Ishikawa (cell line): ENCODE measurements at regions not wholly inside any gene's neighbourhood (a gene's known extent, or its start where the extent isn't known, plus 50 kb on each side); places are given as distances from the start of the nearest gene placed in this dataset.

Experiments
- CEBPB ChIP-seq: IDR thresholded peaks from 2 replicates; pipeline ENCODE4 v1.6.1; 2012
- CREB1 ChIP-seq: IDR thresholded peaks from 2 replicates; pipeline ENCODE4 v1.6.1; 2012; ENCODE audit warnings: low read depth
- EGR1 ChIP-seq: IDR thresholded peaks from 2 replicates; pipeline ENCODE4 v1.6.1; 2012
- EP300 ChIP-seq: IDR thresholded peaks from 2 replicates; pipeline ENCODE4 v1.6.1; 2012; ENCODE audit warnings: borderline replicate concordance
- FOXM1 ChIP-seq: IDR thresholded peaks from 2 replicates; pipeline ENCODE4 v1.6.1; 2012; ENCODE audit warnings: low read depth, borderline replicate concordance
- NFIC ChIP-seq: IDR thresholded peaks from 2 replicates; pipeline ENCODE4 v1.6.1; 2012
- RAD21 ChIP-seq: IDR thresholded peaks from 2 replicates; pipeline ENCODE4 v1.6.1; 2012; ENCODE audit warnings: low read depth
- TAF1 ChIP-seq: IDR thresholded peaks from 2 replicates; pipeline ENCODE4 v1.6.1; 2012; ENCODE audit warnings: low read depth, mild to moderate bottlenecking
- TCF12 ChIP-seq: IDR thresholded peaks from 2 replicates; pipeline ENCODE4 v1.6.1; 2012; ENCODE audit warnings: low read depth
- TEAD4 ChIP-seq: IDR thresholded peaks from 2 replicates; pipeline ENCODE4 v1.6.1; 2012
- YY1 ChIP-seq: IDR thresholded peaks from 2 replicates; pipeline ENCODE4 v1.6.1; 2012; ENCODE audit warnings: low read depth
- ZBTB7A ChIP-seq: IDR thresholded peaks from 2 replicates; pipeline ENCODE4 v1.6.1; 2012; ENCODE audit warnings: low read depth
- TF ChIP-seq, protein P1 (sequence below): IDR thresholded peaks from 2 replicates; pipeline ENCODE4 v1.6.1; 2012
- TF ChIP-seq, protein P2 (sequence below): IDR thresholded peaks from 2 replicates; pipeline ENCODE4 v1.6.1; 2012
- TF ChIP-seq, protein P3 (sequence below): IDR thresholded peaks from 2 replicates; pipeline ENCODE4 v1.6.1; 2012; ENCODE audit warnings: low read depth, mild to moderate bottlenecking

DNA sequence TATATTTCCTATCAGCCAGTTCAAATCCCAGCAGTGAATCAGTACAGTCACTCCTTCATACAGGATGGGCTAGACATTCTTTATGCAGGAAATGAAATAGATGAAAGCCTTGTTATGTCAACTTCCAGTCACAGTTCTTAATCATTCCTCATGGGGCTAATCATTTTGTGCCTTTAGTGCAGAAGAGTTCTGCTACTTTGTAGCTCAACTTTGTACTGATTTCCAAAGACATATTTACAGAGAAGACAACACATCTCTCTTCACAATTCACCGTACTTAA lies 593.9 kb upstream of the NETO1 start:
- TF ChIP-seq CEBPB (no peak), TEAD4 (no peak), YY1 (no peak), RAD21 (no peak), EP300 (no peak), CREB1 (no peak), ZBTB7A (no peak)
- TF ChIP-seq, protein P1, sequence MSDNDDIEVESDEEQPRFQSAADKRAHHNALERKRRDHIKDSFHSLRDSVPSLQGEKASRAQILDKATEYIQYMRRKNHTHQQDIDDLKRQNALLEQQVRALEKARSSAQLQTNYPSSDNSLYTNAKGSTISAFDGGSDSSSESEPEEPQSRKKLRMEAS = no peak
- TF ChIP-seq, protein P2, sequence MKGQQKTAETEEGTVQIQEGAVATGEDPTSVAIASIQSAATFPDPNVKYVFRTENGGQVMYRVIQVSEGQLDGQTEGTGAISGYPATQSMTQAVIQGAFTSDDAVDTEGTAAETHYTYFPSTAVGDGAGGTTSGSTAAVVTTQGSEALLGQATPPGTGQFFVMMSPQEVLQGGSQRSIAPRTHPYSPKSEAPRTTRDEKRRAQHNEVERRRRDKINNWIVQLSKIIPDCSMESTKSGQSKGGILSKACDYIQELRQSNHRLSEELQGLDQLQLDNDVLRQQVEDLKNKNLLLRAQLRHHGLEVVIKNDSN = no peak
- TF ChIP-seq, protein P3, sequence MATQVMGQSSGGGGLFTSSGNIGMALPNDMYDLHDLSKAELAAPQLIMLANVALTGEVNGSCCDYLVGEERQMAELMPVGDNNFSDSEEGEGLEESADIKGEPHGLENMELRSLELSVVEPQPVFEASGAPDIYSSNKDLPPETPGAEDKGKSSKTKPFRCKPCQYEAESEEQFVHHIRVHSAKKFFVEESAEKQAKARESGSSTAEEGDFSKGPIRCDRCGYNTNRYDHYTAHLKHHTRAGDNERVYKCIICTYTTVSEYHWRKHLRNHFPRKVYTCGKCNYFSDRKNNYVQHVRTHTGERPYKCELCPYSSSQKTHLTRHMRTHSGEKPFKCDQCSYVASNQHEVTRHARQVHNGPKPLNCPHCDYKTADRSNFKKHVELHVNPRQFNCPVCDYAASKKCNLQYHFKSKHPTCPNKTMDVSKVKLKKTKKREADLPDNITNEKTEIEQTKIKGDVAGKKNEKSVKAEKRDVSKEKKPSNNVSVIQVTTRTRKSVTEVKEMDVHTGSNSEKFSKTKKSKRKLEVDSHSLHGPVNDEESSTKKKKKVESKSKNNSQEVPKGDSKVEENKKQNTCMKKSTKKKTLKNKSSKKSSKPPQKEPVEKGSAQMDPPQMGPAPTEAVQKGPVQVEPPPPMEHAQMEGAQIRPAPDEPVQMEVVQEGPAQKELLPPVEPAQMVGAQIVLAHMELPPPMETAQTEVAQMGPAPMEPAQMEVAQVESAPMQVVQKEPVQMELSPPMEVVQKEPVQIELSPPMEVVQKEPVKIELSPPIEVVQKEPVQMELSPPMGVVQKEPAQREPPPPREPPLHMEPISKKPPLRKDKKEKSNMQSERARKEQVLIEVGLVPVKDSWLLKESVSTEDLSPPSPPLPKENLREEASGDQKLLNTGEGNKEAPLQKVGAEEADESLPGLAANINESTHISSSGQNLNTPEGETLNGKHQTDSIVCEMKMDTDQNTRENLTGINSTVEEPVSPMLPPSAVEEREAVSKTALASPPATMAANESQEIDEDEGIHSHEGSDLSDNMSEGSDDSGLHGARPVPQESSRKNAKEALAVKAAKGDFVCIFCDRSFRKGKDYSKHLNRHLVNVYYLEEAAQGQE = no peak

DNA sequence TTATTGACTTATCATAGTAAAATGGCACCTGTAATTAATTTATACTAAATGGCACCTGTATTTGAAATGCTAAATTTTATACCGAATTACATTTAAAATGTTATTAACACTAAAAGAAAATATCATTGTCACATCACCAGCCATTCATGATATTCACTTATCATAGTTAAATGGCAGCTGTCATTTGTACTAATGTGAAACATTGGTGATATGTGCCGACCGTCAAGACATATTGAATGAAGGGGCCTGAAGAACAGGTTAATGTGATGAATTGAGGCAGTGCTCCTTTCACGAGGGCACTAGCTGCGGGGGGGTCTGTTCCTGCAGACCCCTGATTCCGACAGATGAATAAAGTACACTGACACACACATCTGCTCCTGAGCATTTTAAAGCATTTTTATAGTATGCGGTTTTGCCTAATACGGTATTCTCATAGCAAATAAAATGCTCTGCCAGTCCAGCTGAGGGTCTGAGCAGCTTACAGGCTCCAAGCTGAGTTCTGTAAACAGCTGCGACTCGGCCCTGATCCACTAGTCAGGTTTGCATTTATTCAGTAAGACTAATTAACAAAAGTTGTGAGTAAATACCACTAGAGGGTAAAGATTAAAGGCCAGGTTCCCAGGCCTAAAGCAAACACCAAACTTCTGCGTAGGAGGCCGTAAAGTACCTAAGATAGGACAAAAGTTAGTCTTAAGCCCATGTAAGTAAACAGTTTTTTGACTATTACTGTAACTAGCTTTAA lies 593.4 kb upstream of the NETO1 start:
- TF ChIP-seq TAF1 (no peak), NFIC (no peak), FOXM1 (no peak), YY1 (no peak), CEBPB (no peak), RAD21 (no peak), EP300 (no peak), EGR1 (no peak), ZBTB7A (no peak), CREB1 (no peak), TCF12 (no peak), TEAD4 (no peak)
- TF ChIP-seq, protein P3 = no peak
- TF ChIP-seq, protein P2 = no peak
- TF ChIP-seq, protein P1 = no peak

DNA sequence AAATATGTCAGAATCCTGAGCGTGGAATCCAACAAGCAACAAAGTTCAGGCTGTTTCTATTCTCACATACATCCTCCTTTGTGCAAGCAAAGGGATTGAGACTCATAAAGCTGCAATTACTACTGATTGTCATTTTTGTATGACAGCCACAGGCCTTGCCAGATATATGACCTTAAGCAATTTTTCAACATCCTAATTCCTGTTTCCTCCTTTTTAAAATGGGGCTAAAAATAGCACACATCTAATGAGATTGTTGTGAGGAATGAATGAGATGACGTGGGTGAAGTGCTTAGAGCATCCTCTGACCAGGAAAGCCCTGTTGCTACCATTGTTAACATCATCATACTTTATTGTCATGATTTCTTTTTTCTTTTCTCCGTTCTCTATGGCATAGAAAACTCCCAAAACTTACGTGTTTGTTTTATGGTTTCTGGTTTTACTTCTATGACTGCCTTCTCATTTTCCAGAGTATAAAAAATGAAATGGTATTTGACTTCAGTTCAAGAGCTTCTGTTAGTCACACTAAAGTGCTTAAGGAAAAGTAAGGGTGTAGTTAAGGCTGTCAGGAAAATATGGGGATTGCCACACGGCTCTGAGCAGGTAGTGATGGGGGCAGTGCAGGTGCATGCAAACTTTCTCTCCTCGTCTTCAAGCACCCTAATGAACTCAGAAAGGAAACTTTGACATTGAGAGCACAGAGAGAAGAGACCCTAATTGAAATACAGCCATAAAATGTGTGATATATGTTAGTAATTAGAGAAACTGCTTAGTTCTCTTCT lies 590.6 kb upstream of the NETO1 start:
- TF ChIP-seq, protein P2 = no peak
- TF ChIP-seq EGR1 = no peak
- TF ChIP-seq YY1 = no peak

DNA sequence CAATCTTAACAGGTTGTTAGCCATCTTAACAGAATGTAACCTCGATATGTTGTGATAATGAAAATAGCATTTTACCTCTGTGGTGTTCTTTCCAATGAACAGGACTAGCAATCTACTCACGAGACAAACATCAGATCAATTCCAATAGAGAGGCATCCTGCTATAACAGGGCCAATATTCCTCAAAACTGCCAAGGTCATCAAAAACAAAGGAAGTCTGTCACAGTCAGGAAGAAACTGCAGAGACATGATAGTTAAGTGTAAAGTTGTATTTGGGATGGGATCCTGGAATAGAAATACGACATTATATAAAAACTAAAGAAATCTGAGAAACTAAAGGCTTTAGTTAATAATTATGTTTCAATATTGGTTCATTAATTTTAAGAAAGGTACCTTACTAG lies 588.9 kb upstream of the NETO1 start:
- TF ChIP-seq TCF12 (no peak), RAD21 (no peak), CEBPB (no peak), YY1 (no peak), EGR1 (no peak), ZBTB7A (no peak), TEAD4 (no peak), TAF1 (no peak), CREB1 (no peak), EP300 (no peak), FOXM1 (no peak), NFIC (no peak)
- TF ChIP-seq, protein P2 = no peak
- TF ChIP-seq, protein P3 = no peak
- TF ChIP-seq, protein P1 = no peak
